HepG2 (cell line): ENCODE measurements at regions not wholly inside any gene's neighbourhood (a gene's known extent, or its start where the extent isn't known, plus 50 kb on each side); places are given as distances from the start of the nearest gene placed in this dataset.

ENCODE experiments used
- ATAC-seq: fragments of 200-7000 bp; cut with Tn5 transposase; 3 replicates; pipeline ENCODE4 v1.9.1; 2020; ENCODE audit warnings: mild to moderate bottlenecking, moderate library complexity
- BruUV-seq: library from RNA; stranded (reverse); fragments of 400-500 nt; replicated peaks from 2 replicates; lab custom pipeline; 2021; lab: Mats Ljungman, UMichigan
- CTCF ChIA-PET: fragments of 300-600 bp; formaldehyde crosslinking; extraction: SDS; loops from one replicate; lab custom pipeline; 2021; ENCODE audit warnings: low total read pairs, inconsistent platforms, low intra/inter-chr PET ratio; lab: Yijun Ruan, JAX
- POLR2A ChIA-PET: fragments of 350-600 bp; sonication (Branson Sonifier 250); formaldehyde crosslinking; loops from one replicate; lab custom pipeline; 2020; ENCODE audit warnings: antibody characterized with exemption, inconsistent platforms; lab: Yijun Ruan, JAX
- DNase-seq: peaks from one replicate; pipeline ENCODE4 v3.0.0-alpha.2; 2015; ENCODE audit warnings: low spot score
- FAIRE-seq: peaks from 3 replicates; lab custom pipeline; 2011; peaks lifted over from hg19 to GRCh38; lab: Jason Lieb, UNC
- H2AFZ ChIP-seq: one replicate; pipeline ENCODE4 v1.6.1; 2011; ENCODE audit warnings: low read length, inconsistent platforms
- H3K27ac ChIP-seq: fragments of 300-600 bp; 3 replicates; pipeline ENCODE4 v1.8.0; 2011; ENCODE audit warnings: mixed run types, mild to moderate bottlenecking, mixed read lengths, low read length, inconsistent platforms; ENCODE audit not compliant: insufficient read depth; ENCODE audit errors: extremely low read length
- H3K27me3 ChIP-seq, 2 experiments: fragments of 200-600 bp in 1 of 2; 2 replicates in 1 of 2; 3 replicates in 1 of 2; pipeline versions ENCODE4 v1.6.0 to v1.8.0; 2011; ENCODE audit warnings: low read length in 2 of 2, mild to moderate bottlenecking in 2 of 2, moderate library complexity in 2 of 2, inconsistent platforms in 1 of 2; ENCODE audit not compliant: insufficient read depth in 2 of 2, control insufficient read depth in 1 of 2
- H3K36me3 ChIP-seq, 2 experiments: fragments of 200-600 bp in 1 of 2; replicated peaks in 1 of 2; 2 replicates in 1 of 2; 3 replicates in 1 of 2; pipeline versions ENCODE4 v1.5.1 to v1.8.0; 2011; ENCODE audit warnings: low read length in 2 of 2, inconsistent platforms in 1 of 2; ENCODE audit not compliant: insufficient read depth in 2 of 2, control insufficient read depth in 1 of 2
- H3K4me1 ChIP-seq: 2 replicates; pipeline ENCODE4 v1.5.1; 2012; ENCODE audit warnings: low read length, inconsistent platforms; ENCODE audit not compliant: insufficient read depth
- H3K4me2 ChIP-seq: 2 replicates; pipeline ENCODE4 v1.6.0; 2011; ENCODE audit warnings: low read depth, low read length, inconsistent platforms
- H3K4me3 ChIP-seq, 3 experiments: fragments of 200-600 bp in 1 of 3; sonication (generic), shearing (Covaris generic) in 1 of 3; replicated peaks in 1 of 3; 2 replicates each; pipeline ENCODE4 v1.5.1; 2011 to 2016; ENCODE audit warnings: low read length in 3 of 3, inconsistent platforms in 2 of 3, low read depth in 2 of 3, mild to moderate bottlenecking in 2 of 3, control low read depth in 1 of 3, mixed read lengths in 1 of 3; ENCODE audit not compliant: insufficient read depth in 1 of 3
- H3K79me2 ChIP-seq: one replicate; pipeline ENCODE4 v1.6.1; 2011; ENCODE audit warnings: low read length, inconsistent platforms; ENCODE audit not compliant: insufficient read depth
- H3K9ac ChIP-seq: 2 replicates; pipeline ENCODE4 v1.6.0; 2011; ENCODE audit warnings: mild to moderate bottlenecking, low read depth, low read length, inconsistent platforms; ENCODE audit not compliant: insufficient read depth
- H3K9me3 ChIP-seq: 2 replicates; pipeline ENCODE4 v1.5.1; 2012; ENCODE audit warnings: mild to moderate bottlenecking, low read length
- H4K20me1 ChIP-seq: 2 replicates; pipeline ENCODE4 v1.6.0; 2011; ENCODE audit warnings: inconsistent platforms, mild to moderate bottlenecking, low read length, moderate library complexity; ENCODE audit not compliant: insufficient read depth
- ESRRA ChIP-seq: sonication (generic); formaldehyde crosslinking; IDR thresholded peaks from 2 replicates; pipeline ENCODE4 v1.5.1; 2020; ENCODE audit warnings: mild to moderate bottlenecking, low read depth, missing genetic modification reagents
- FOSL1 ChIP-seq: sonication (generic); formaldehyde crosslinking; IDR thresholded peaks from 2 replicates; pipeline ENCODE4 v1.9.0; 2021; ENCODE audit warnings: missing genetic modification reagents, borderline replicate concordance
- FOXP1 ChIP-seq, 2 experiments: fragments of 450-650 bp in 1 of 2; IDR thresholded peaks; 2 replicates each; pipeline ENCODE4 v1.6.1; 2017 to 2018; ENCODE audit warnings: antibody characterized with exemption in 1 of 2
- GATAD1 ChIP-seq: IDR thresholded peaks from 2 replicates; pipeline ENCODE4 v1.6.1; 2016; ENCODE audit warnings: missing genetic modification reagents, missing compliant biosample characterization
- GTF3A ChIP-seq: sonication (generic); formaldehyde crosslinking; conservative IDR thresholded peaks from 2 replicates; pipeline ENCODE4 v1.4.0; 2020; ENCODE audit warnings: mild to moderate bottlenecking, missing genetic modification reagents
- ISL2 ChIP-seq: sonication (generic); formaldehyde crosslinking; IDR thresholded peaks from 2 replicates; pipeline ENCODE4 v1.5.0; 2020; ENCODE audit warnings: missing genetic modification reagents
- KLF15 ChIP-seq: sonication (generic); formaldehyde crosslinking; IDR thresholded peaks from 2 replicates; pipeline ENCODE4 v1.8.1; 2023; ENCODE audit warnings: borderline replicate concordance, mild to moderate bottlenecking, inconsistent platforms, missing genetic modification reagents, mixed read lengths
- MAFF ChIP-seq: IDR thresholded peaks from 2 replicates; pipeline ENCODE4 v1.6.1; 2011; ENCODE audit warnings: low read depth, low read length, improper control_type of control experiment
- MED13 ChIP-seq: sonication (generic); formaldehyde crosslinking; IDR thresholded peaks from 2 replicates; pipeline ENCODE4 v1.5.0; 2020; ENCODE audit warnings: missing genetic modification reagents
- NR2F6 ChIP-seq, 2 experiments: IDR thresholded peaks; 2 replicates each; pipeline ENCODE4 v1.6.1; 2016; ENCODE audit warnings: antibody characterized with exemption in 1 of 2, mild to moderate bottlenecking in 1 of 2
- RBM39 ChIP-seq: fragments of 200-400 bp; formaldehyde crosslinking; IDR thresholded peaks from one replicate; pipeline ENCODE4 v1.6.1; 2018; ENCODE audit warnings: antibody characterized with exemption, mild to moderate bottlenecking, low read depth, low read length; ENCODE audit not compliant: poor library complexity, severe bottlenecking
- TCF7L2 ChIP-seq: IDR thresholded peaks from 2 replicates; pipeline ENCODE4 v1.6.1; 2011; ENCODE audit warnings: mild to moderate bottlenecking, low read depth, low read length, moderate library complexity
- ZFP37 ChIP-seq: sonication (generic); formaldehyde crosslinking; IDR thresholded peaks from 2 replicates; pipeline ENCODE4 v1.4.0; 2020; ENCODE audit warnings: missing genetic modification reagents, borderline replicate concordance
- ZNF3 ChIP-seq: IDR thresholded peaks from 2 replicates; pipeline ENCODE4 v1.7.0; 2017; ENCODE audit warnings: inconsistent platforms
- ZNF343 ChIP-seq: sonication (generic); formaldehyde crosslinking; IDR thresholded peaks from 2 replicates; pipeline ENCODE4 v1.4.0; 2020; ENCODE audit warnings: mild to moderate bottlenecking, missing genetic modification reagents
- ZNF547 ChIP-seq: sonication (generic); formaldehyde crosslinking; IDR thresholded peaks from 2 replicates; pipeline ENCODE4 v1.5.1; 2020; ENCODE audit warnings: mild to moderate bottlenecking, missing genetic modification reagents
- ZNF75D ChIP-seq: sonication (generic); formaldehyde crosslinking; IDR thresholded peaks from 2 replicates; pipeline ENCODE4 v1.8.1; 2023; ENCODE audit warnings: missing genetic modification reagents, mild to moderate bottlenecking, borderline replicate concordance
- ZNF850 ChIP-seq: sonication (generic); formaldehyde crosslinking; conservative IDR thresholded peaks from 2 replicates; pipeline ENCODE4 v1.9.0; 2021; ENCODE audit warnings: mild to moderate bottlenecking, missing genetic modification reagents
- WGBS: methylation state at CpG from one replicate; pipeline ENCODE4 v1.1.6; 2017; ENCODE audit warnings: low lambda C conversion rate; 5-methylcytosine and 5-hydroxymethylcytosine counted together
- in situ Hi-C: cut with HindIII; loops from 2 replicates; pipeline ENCODE4 v1.10.0; 2017; ENCODE audit warnings: low pct_unique_long_range_greater_than_20kb; ENCODE audit not compliant: extremely low pct_ligation_motif_present
- intact Hi-C: fragments of 100-400 bp; cut with micrococcal nuclease; formaldehyde crosslinking; loops from one replicate; pipeline ENCODE4 v1.10.0; 2022; ENCODE audit not compliant: unreplicated experiment

DNA sequence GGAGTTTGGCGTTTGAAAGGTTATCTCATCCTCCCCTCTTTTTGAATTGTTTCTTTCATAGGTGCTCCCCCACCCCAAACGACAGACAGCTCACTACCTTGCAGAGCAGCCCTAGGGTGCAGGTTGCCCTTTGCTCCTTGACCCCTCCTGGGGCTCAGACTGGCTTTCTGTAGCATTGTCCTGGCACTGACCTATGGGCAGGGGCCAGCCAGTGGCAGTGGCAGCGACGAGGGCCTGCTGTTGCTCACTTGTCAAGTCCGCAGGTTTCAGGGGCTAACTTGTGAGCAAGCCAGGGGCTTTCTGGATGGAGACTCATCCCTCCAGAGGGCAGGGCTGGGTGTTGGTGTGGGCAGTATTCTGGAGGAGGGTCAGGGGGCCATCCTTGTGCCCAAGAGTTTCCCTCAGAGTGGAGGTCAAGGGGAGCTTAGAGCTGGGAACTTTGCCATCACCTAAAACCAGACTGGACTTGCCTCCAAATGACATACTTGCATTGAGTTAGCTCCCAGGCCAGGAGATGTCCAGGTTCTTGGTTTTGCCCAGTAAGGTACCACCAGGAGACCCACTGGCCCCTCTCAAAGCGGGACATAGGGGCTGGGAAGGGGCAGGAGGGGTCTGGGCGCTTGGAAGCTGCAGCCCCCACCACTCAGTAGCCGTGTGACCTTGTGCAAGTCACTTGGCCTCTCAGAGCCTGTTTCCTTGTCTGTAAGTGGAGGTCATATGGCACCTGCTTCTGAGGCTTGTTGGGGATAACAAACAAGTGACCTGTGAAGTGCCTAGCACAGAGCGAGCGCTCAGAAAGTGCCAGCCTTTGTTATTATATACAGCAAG lies 53.5 kb upstream of the CDKN2AIPNL start (continued):
- TF ChIP-seq ZNF343 (CRISPR knock-in tag), result peak; percentile 14; the same call in 1 of the 2 replicates
- peak; percentile 4 for TF ChIP-seq RBM39
- no peak for TF ChIP-seq NR2F6 (IDR thresholded peaks at IDR 0.05)
- TF ChIP-seq NR2F6 (CRISPR knock-in tag; IDR thresholded peaks at IDR 0.05), result peak; percentile 66; the same call in 1 of the 2 replicates
- no peak for TF ChIP-seq ESRRA (CRISPR knock-in tag)

DNA sequence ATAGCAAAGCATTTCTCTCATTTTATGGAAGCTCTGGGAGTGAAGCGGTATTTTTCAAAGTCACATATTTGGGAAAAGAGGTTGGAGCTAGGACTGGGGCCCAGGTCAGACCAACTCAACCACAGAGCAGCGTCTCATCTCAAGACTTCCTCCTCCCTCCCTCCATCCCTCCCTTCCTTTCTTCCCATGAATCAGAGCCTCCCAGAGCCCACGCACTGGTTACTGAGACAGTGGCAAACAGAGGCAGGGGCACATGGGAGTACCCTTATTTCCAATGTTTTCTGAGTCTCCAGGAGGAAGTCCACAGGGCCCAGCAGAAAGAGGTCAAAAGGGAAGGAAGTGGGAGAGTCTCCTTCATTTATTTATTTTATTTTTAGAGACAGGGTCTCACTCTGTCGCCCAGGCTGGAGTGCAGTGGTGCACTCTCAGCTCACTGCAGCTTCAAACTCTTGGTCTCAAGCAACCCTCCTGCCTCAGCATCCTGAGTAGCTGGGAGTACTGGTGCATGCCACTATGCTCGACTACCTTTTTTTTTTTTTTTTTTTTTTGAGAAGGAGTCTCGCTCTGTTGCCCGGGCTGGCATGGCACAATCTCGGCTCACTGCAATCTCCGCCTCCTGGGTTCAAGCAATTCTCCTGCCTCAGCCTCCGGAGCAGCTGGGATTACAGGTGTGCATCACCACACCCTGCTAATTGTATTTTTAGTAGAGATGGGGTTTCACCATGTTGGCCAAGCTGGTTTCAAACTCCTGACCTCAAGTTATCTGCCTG lies 52.5 kb upstream of the CDKN2AIPNL start:
- Histone ChIP-seq H3K36me3 (no peaks in the 10 kb centered on the region), H3K9ac (no peak overlapping the region), H3K27me3 (peaks cover 0 to 8% of the 10 kb centered on the region in 2 experiments; a peak in 3 of 5 replicates), H3K79me2 (no peaks in the 10 kb centered on the region), H3K4me3 (0 out of 6 replicates have a peak overlapping the region, but pooled peaks of 1 of the 3 experiments have one; percentile 83), H3K27ac (no peak overlapping the region), H2AFZ (no peak overlapping the region), H3K9me3 (no peaks in the 10 kb centered on the region), H4K20me1 (no peaks in the 10 kb centered on the region), H3K4me2 (peak overlapping the region; percentile 73), H3K4me1 (peaks cover 33% of the 10 kb centered on the region)
- DNase-seq, result no peak
- no TSS peak for BruUV-seq
- intact Hi-C loops, result no loop called here
- in situ Hi-C loops, result no loop called here
- WGBS, result 55% methylated on average over 10 of the region's 10 CpGs
- no peak for ATAC-seq
- ChIA-PET CTCF (no interaction called here), POLR2A (interaction anchor here (0.6 to 5.6 kb wide), 5 partner anchors 30 to 144 kb away, joined by 3 to 181 read pairs (median 4); no protein-coding TSS in a partner anchor)
- no peak for FAIRE-seq
- TF ChIP-seq TCF7L2 (no peak), ZNF547 (no peak), KLF15 (CRISPR knock-in tag) (no peak), ZNF850 (no peak), MED13 (CRISPR knock-in tag) (no peak), GATAD1 (CRISPR knock-in tag) (no peak), ISL2 (CRISPR knock-in tag) (no peak), ZNF3 (CRISPR knock-in tag) (no peak), FOSL1 (CRISPR knock-in tag) (no peak), ZNF75D (CRISPR knock-in tag) (no peak), GTF3A (CRISPR knock-in tag) (no peak), MAFF (no peak), FOXP1 (IDR thresholded peaks at IDR 0.05) (no peak), FOXP1 (CRISPR knock-in tag; IDR thresholded peaks at IDR 0.05) (no peak), ZFP37 (CRISPR knock-in tag) (no peak)
